ENCODE measurements at regions not wholly inside any gene's neighbourhood (a gene's known extent, or its start where the extent isn't known, plus 50 kb on each side); places are given as distances from the start of the nearest gene placed in this dataset.

DNA sequence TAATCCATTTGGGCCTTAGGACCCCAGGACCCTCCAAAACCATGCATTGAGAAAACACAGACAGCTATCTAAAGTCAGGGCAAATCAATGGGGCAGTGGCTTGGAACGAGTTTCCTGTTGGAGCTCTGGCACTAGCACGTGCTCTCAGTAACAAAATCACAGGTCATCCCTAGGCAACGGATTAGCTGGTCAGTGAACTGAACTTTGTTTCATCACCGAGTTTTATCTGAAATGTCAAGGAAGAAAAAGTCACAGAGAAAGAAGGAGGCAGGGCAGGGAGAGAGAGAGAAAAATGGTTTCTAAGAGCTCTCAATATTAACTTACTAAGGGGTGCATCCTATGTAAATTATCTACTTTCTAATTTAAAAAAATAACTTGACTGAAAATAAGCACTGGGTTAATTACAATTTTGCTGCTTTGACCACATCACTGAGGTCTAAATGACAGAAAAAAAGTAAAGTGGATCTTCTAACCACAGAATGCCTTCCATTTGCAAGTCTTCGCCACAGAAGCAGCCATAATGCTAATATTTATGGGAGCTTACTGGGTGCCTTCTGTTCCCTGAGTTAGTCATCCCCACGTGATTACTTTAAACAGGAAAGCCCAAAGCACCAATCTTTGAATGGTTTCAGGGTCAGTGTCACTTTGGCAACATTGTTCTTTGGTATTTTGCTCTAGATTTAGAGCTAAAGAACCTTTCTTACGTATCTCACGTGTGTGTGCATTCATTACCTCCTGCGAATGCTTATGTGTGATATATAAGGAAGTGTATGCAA is 503.9 kb downstream of the RASEF start:
- FAIRE-seq = peak; percentile 99

DNA sequence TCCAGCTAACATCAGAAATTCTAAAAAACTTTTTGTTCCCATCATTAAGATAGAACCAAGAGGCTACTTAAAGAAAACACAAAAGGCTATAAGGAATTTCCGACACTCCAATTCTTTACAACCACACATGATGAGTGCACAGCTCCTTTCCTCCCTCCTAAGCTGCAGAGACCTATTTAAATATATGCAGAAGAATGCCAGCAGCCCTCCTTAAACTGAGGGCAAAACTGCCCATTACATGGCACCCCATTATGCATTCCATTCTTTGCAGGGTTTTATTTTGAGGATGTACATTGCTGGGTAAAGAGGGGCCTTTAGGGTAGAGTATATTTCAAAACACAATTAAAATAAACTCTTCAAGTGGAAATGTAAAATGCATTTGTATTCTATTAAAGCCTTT is 502.9 kb downstream of the RASEF start:
- FAIRE-seq = no peak

DNA sequence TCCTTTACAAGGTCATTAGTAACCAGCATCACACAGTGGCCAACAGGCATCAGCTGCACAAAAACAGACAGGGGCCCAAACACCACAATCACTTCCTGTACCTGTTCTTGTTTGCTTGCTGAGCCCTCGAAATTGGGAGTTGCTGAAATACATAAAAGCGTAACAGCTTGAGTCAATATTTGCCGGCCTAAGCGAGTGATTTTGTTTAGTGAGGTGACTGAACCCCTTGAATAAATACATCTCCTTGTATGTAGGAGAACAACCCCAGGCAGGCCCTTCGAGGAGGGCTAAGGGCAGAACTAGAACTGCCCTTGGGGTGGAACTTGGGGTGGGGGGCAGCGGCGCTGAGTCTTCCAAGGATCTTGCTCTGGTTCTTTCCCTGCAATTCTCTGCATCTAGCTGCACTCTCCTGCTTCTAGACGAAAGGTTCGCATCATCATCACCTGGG is 502.5 kb downstream of the RASEF start:
- FAIRE-seq = peak; percentile 99

DNA sequence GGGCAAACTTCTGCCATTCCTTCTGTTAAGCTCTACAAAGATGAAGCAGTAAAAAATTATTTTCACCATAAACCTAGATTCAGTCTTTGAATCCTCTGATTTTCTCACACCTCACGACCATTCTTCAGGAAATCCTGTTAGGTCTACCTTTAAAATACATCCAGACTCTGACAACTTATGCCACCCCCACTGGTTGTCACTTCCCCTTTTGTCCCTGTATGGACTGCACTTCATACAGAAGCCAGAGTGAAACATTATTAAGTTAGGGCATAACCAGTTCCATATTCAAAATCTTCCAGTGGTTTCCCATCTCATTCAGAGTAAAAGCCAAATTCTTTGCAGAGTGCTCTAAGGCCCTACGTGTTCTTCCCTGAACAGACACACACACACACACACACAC is 499.8 kb downstream of the RASEF start:
- no peak for FAIRE-seq

DNA sequence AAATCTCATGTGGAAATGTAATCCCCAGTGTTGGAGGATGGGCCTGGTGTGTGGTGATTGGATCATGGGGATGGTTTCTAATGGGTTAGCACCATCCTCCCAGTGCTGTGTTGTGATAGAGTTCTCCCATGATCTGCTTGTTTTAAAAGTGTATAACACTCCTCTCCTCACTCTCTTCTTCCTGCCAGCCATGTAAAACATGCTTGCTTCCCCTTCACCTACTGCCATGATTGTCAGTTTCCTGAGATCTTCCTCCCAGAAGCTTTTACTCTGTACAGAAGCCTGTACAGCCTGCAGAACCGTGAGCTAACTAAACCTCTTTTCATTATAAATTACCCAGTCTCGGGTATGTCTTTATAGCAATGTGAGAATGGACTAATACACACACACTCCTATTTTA is 499.1 kb downstream of the RASEF start:
- FAIRE-seq = no peak

DNA sequence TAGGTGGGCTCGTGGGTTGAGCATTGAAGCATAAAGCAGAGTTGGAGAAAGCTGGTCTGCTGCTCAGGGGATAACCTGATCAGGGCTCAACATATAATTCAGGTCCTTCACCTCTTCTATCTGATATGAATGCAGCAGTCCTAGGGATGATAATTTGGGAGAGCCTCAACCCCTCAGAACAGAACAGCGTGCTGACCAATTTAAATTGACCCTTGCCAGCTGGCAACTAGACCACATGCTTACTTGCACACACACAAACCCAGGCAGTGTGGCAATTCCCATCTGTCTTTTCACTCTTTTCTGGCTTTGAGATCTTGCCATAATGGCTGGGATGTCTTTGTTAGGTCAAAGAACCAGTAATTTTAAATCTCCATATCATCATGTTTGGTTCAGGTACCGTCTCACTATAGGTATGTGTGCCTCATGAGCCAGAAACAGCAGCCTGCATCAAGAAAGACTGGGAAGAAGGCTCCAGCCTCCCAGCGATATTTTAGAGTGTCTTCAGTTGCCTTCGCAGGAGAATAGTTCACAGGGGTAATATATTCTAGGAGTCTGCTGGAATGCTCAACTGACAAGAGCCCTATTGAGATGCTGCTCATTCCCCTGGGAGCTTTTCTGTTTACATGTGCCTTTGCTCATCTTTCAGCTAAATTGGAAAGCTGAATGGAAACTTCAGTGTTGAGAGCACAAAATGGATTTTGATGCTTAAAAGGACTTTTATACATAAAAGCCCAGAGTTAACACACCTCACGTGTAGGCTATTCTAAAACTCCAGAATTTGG is 497.6 kb downstream of the RASEF start:
- no peak for FAIRE-seq

DNA sequence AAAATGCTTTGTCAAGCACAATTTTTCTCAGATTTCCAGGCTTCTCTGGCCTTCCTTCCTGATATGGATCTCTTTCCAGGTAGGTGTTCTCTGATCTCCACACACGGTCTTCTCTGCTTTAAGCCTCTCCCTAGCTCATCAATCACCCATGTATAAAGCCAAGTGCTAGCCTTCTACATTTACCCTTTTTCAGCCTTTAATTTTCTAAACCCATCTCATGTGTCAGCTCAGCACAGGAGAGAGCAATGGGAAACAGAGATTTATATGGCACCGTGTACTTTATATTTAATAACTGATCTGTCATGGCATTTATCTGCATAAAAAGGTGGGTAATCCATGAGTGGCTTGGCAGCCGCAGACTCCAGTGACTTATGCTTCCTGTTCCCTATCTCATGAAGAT is 495.0 kb downstream of the RASEF start:
- no peak for FAIRE-seq

DNA sequence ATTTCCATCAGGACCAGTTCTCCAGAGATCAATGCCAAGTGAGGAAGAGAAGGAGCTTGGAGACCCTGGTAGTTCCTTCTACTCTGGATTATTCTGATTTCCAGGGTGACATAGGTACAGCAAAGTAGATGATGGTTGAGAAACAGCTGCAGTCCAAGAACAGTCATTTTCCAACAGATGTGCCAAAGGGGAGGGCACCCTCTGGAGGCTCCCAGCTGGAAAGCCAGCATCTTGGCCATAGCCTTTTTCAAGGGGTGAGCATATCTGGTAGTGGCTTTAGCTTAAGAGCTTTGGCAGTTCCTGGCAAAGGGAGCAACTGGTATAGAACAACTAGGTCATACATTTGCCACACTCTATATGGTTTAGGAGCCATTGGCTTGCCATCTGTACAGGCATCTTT is 492.7 kb downstream of the RASEF start:
- no peak for FAIRE-seq

DNA sequence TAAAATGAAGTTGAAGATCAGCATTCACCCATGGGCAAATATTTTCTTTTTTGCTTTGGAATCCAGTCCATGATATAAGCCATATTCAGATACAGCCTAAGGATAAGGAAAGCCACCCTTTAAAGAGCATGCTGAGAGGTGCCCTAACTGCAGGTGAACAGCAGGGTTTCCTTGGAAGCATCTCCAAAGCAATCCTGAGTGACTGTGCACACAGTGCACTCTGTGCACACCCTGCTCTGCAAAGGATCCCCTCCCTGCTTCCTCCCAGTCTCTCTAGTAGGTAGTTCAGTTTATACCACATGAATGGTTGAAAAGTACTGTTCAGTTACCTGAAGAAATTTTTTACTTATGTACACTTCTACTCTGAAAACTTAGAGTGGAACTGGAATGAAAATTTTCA is 491.4 kb downstream of the RASEF start:
- no peak for FAIRE-seq

DNA sequence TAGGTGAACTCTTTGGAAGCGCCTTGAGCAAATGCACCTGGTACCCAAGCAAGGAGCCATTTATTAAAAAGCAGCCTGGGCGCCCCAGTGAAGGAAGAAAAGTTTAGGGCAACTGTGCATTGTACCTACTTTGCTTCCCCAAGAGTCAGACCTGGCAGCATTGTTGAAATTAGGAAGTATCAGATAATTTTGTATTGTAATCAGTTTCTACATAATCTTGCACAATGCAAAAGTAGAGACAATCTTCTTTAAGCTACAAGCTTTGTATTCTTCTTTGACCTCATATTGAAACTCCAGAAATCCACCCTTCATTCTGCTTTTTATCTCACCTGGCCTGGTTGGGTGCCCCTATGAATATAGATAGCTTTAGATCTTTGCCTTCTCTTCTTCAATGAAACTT is 490.8 kb downstream of the RASEF start:
- no peak for FAIRE-seq

DNA sequence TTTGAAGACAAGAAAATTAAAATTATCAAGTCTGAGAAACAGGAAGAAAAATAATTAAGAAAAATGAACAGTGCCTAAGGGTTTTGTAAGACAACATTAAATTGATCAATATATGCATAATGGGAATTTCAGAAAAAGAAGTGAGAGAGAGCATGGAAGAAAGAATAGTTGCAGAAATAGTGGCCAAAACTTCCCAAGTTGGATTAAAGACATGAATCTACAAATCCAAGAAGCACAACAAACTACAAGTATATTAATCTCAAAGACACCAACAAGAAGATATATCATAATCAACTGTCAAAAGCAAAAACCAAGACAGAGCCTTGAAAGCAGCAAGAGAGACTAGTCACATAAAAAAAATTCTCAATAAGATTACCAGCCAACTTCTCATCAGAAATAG is 488.0 kb downstream of the RASEF start:
- FAIRE-seq = no peak

DNA sequence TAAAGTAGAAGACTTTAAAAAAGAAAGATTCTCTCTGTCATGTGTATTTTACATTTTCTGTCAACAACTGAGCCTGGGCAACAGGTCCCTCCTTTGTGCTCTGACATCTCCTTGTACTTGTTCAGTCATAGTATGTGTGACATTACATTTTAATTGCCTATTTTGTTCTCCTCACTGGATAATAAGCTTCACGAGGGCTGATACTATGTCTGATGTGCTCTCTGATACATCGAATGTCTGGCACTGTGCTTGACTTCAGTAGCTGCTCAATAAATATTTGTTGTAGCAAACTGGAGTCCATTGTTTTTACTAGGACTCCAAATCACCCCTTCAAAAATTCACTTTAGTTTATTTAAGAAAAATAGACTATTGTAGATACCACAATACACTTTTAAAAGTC is 482.0 kb downstream of the RASEF start:
- FAIRE-seq = no peak

DNA sequence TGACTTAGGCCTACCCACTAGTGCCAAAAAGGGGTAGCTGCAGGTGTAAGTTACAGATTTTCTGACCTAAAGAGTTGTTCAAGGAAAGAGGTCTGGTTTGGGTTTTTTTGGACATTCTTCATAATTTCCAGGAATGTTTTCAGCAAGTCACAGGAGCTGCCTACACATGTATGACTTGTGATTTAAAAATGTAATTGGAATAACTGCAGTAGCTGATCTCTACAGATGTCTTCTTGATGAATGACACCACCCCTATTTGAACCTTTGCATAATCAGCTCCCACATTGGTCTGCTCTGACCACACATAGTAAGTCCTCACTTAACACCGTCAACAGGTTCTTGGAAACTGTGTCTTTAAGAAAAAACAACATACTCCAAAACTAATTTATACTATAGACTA is 481.4 kb downstream of the RASEF start:
- no peak for FAIRE-seq

DNA sequence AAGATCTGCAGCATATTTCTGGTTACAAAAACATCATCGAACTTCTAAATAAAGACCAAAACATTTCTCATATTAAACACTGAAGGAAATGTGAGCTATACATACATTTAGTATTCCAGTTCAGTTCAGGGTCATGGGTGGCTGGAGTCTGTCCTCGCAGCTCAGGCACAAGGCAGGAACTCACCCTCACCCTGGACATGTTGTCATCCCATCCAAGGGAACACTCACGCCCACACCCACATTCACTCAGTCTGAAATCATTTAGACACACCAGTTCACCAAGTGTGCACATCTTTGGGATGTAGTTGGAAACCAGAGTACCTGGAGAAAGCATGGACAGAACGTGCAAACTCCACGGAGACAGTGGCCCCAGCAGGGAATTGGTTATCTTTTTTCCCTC is 481.0 kb downstream of the RASEF start:
- no peak for FAIRE-seq

DNA sequence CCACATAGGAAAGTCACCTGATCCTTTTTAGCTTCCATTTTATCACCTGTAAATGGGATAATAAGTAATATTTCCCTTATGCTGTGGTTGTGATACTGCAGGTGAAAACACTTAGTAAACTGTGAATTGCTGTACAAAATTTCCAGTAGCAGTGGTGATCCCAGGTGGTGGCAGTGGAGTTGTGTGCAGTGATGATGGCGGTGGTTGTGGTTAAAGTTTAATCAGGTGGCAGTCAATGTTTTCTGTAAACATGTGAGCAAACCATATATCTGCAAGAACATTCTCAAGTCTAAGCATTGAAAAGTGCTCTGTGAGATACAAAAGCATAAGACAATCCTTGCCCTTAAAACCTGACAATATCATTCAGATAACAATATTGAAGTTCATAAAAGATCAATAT is 480.2 kb downstream of the RASEF start:
- no peak for FAIRE-seq

DNA sequence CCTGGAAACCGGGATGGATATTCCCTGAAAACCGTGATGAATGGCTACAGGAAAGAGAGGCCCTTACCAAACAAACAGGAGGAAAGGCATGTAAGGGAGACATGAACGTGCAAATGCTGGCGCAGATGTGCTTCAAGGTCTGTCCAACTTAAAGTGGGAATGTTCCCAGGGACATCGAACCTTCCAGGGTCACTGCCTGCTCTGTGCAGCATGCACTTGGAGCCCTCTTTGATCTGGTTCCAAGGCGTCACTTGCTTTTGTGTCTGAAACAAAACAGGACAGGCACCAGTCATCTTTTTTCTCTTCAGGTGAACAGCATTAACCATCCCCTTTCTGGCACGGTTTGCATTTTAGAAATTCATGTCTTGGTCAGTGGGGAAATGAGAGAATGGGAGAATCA is 479.4 kb downstream of the RASEF start:
- no peak for FAIRE-seq

DNA sequence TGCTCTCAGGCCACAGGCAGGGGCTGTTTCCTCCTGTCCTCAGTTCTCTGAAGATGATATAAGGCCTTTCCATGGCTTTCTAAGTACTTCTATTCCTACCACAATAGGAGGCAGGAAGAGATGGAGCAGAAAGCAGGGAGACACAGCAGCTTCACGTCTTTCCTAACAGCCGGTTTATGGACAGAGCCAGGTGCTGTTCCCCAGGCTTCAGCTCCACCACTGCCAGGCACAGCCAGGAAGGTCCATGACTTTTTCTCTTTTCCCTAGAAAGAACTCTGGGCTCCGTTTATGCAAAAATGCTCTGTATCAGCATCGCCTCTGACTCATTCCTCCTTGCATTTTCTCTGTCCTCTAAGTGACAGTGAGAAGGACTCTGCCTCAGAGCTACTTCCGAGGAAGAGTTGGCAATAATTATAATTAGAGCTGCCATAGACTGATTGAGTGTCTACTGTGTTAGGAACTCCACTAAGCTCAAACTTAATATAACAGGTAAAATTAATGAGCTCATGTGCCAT is 478.5 kb downstream of the RASEF start:
- no peak for FAIRE-seq

DNA sequence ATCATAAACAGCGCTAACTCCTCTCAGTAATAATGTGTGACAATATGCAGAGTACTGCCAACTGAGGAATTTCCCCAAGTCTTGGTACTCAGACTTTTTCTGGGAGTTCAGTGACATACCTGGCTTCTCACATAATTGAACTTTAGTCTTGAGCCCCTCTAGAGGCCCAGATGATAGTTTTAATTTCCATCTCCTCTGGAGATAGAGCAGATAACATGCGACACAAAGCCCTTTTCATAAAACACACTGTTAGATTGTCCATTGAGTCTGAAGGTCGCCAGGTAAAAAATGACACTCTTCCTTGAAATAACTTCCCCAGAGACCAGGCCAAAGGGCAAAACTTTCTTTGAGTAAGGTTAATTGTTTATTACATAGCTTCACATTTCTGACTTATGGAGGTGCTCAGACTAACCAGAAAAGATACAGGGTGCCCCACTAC is 476.0 kb downstream of the RASEF start:
- no peak for FAIRE-seq

DNA sequence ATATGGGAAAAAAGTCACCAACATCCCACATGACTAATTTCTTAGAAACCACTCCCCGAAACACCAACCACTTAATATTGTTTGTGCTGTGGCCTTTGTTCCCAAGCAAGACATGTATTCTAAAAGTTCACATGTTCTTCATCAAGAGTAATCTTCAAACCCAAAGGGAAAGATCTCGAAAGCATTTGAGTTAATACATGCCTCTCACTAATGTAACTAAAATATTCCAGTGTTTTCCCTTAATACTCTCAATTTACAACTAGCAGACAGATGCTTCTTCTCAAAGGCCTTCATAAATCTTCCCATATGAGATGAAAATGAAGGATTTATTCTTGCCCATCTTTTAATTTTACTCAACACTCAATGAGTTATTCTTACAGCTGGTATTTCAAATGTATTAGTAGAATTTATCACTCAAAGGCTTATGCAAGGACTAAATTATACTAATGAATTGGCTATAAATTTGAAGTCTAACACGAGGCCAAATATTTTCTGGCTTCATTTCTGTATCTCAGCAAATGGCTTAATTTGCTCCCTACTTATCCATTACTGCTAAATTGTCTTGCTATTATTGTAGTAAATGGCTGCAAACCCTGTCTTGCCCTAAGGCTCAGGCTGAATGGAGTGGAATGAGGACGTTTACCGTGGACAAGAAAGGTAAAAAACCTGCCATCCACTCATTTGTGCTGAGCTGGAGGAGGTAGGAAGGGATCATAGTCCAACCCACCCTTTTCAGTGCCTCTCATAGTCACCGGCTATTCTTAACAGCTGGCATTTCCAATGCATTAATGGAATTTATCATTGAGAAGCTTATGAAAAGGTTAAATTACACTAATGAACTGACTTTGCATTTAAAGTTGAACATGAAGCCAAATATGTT is 474.4 kb downstream of the RASEF start:
- no peak for FAIRE-seq

DNA sequence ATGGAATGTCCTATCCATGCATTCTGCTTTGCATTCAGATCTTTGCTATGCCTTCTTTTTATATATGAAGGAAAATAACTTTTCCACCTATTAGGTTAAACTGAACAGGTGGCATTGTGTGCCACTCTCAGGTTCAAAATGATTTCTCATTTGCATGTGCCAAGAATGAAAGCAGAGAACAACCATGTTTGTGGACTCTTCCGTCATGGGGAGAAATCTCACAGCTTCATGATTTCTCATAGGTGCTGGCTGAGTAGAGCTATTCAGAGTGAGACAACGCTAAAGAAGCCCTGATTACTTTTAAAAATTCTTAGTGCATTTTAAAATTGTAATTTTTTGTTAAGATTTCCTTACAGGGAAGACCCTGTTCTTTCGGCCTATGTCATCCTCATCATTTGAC is 472.1 kb downstream of the RASEF start:
- FAIRE-seq = no peak

DNA sequence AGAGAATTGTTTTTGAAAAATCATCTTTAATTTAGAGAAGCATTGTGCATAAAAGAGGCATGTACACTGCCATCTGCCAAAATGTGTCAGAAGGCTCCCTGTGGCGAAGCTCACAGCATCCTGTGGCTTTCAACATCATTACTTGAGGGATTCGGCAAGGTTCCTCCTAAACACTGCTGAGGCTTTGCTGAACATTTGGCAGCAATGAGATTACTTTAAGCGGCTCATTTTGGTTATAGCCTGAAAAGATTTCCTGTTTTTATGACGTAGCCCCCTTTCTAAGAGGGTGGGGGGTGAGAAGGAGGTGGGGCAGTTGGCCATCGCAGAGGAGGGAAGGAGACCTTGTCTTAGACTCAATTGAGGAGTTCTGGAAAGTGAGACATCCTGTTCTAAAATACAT is 469.4 kb downstream of the RASEF start:
- FAIRE-seq = no peak

DNA sequence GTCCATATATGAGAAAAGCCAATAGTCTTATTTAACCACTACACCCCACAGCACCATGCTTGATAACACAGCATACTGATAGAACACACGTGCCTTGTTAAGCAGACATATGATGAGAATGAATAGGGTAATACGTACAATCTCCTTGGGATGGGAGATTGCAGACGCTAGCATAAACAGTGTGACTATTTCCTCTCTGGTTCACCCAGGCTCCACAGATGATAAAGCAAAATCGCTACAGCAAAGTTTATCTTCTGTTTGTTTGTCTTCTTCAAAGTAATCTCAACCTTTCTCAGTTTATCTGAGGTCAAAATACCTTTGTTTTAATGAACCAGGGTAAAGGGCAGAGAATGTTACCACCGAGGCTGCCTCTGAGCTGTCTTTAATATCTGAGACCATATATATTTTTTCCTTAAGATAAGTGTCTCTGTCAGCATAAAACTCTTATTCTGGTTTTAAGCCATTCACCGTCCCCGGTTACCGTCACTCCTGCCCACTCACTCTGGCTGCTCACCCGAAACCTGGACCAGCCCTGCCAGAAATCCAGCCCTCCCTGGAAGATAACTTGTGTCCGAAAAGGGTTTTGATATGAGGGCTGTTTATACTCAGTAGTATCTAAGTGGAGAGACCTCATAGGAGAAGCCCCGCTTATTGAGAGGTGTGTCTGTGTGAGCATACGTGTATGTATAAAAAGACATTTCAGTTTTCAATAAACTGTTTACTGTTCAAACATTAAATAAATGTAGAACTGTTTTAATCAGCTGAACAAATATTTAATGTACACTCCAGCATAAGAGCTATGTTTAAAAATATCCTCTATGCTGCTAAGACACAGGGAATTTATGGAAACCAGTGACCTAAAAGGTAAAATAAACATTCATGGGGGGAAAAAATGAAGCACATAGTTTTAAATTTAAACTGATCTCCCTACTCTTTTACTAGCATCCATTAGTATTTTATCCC is 465.4 kb downstream of the RASEF start:
- FAIRE-seq = peak; percentile 69

Data from islet of Langerhans (tissue), 1 donor.